Activated CD4-positive, alpha-beta T cell treated with anti-CD3 and anti-CD28 coated beads for 1 hour (primary cell): ENCODE measurements at regions not wholly inside any gene's neighbourhood (a gene's known extent, or its start where the extent isn't known, plus 50 kb on each side); places are given as distances from the start of the nearest gene placed in this dataset.
"Not testable (repeated sequence)": the region's sequence is repeated elsewhere in the genome, so short reads cannot be mapped to it uniquely, and the experiment has no call there.

Experiments used
- DNase-seq: peaks from one replicate; pipeline ENCODE4 v3.0.0-alpha.2; 2020

GRCh38 chr1:65593516-65593915, 173.0 kb downstream of the LEPR start:
- DNase-seq: no peak

- DNase-seq: no peak
Observed at GRCh38 chr1:65595724-65596123, 175.3 kb downstream of the LEPR start.

GRCh38 chr1:65596768-65597167, 176.3 kb downstream of the LEPR start:
- DNase-seq: no peak

- DNase-seq: no peak
Observed at GRCh38 chr1:65605621-65606020, 185.2 kb downstream of the LEPR start.

GRCh38 chr1:65606426-65606825, 186.0 kb downstream of the LEPR start:
- DNase-seq: no peak

GRCh38 chr1:65613884-65614283, 178.8 kb upstream of the PDE4B start:
- DNase-seq: no peak

- DNase-seq: no peak
Observed at GRCh38 chr1:65615859-65616258, 176.8 kb upstream of the PDE4B start.

GRCh38 chr1:65621721-65622120, 171.0 kb upstream of the PDE4B start:
- DNase-seq: not testable (repeated sequence)

- DNase-seq: no peak
Observed at GRCh38 chr1:65623895-65624294, 168.8 kb upstream of the PDE4B start.

- no peak for DNase-seq
Observed at GRCh38 chr1:65625528-65625927, 167.2 kb upstream of the PDE4B start.

- no peak for DNase-seq
Observed at GRCh38 chr1:65626003-65626402, 166.7 kb upstream of the PDE4B start.

- DNase-seq: no peak
Observed at GRCh38 chr1:65629788-65630187, 162.9 kb upstream of the PDE4B start.

- no peak for DNase-seq
Observed at GRCh38 chr1:65630855-65631254, 161.8 kb upstream of the PDE4B start.

GRCh38 chr1:65632235-65632634, 160.5 kb upstream of the PDE4B start:
- no peak for DNase-seq

GRCh38 chr1:65640046-65640445, 152.6 kb upstream of the PDE4B start:
- DNase-seq: no peak

- not testable (repeated sequence) for DNase-seq
Observed at GRCh38 chr1:65649185-65649584, 143.5 kb upstream of the PDE4B start.

GRCh38 chr1:65650682-65651081, 142.0 kb upstream of the PDE4B start:
- no peak for DNase-seq

- not testable (repeated sequence) for DNase-seq
Observed at GRCh38 chr1:65654526-65654925, 138.2 kb upstream of the PDE4B start.

GRCh38 chr1:65657609-65658008, 135.1 kb upstream of the PDE4B start:
- DNase-seq: not testable (repeated sequence)

- no peak for DNase-seq
Observed at GRCh38 chr1:65658122-65658521, 134.6 kb upstream of the PDE4B start.

GRCh38 chr1:65668368-65668767, 124.3 kb upstream of the PDE4B start:
- DNase-seq: no peak

- DNase-seq: no peak
Observed at GRCh38 chr1:65670518-65670917, 122.2 kb upstream of the PDE4B start.

GRCh38 chr1:65674522-65674921, 118.2 kb upstream of the PDE4B start:
- no peak for DNase-seq

GRCh38 chr1:65679773-65680172, 112.9 kb upstream of the PDE4B start:
- no peak for DNase-seq

GRCh38 chr1:65681096-65681495, 111.6 kb upstream of the PDE4B start:
- no peak for DNase-seq
